Stimulated activated naive CD8-positive, alpha-beta T cell treated with anti-CD3 and anti-CD28 coated beads, Interleukin-15, amount 100 ng/mL, for 72 hours (primary cell): ENCODE measurements at regions not wholly inside any gene's neighbourhood (a gene's known extent, or its start where the extent isn't known, plus 50 kb on each side); places are given as distances from the start of the nearest gene placed in this dataset.
A peak's percentile ranks its signal among the peaks of the same experiment; 100 is the strongest.

ENCODE experiments used
- ATAC-seq: fragments of 150-1000 bp; cut with Tn5 transposase; 2 replicates; pipeline ENCODE4 v1.10.0; 2021; ENCODE audit warnings: mild to moderate bottlenecking, moderate library complexity
- DNase-seq, 2 donors: peaks; one replicate each; pipeline ENCODE4 v3.0.0; 2021 to 2022
- H3K27ac Mint-ChIP-seq, 2 donors: one replicate each; pipeline ENCODE4 v1.8.0; 2022; ENCODE audit warnings: mild to moderate bottlenecking in 2 of 2, mixed read lengths in 2 of 2, moderate library complexity in 2 of 2
- H3K27me3 Mint-ChIP-seq: one replicate; pipeline ENCODE4 v1.8.0; 2022; ENCODE audit warnings: mixed read lengths
- H3K4me1 Mint-ChIP-seq: one replicate; pipeline ENCODE4 v1.8.0; 2022; ENCODE audit warnings: mild to moderate bottlenecking, mixed read lengths
- H3K4me3 Mint-ChIP-seq, 2 donors: one replicate each; pipeline ENCODE4 v1.8.0; 2022; ENCODE audit warnings: mild to moderate bottlenecking in 2 of 2, mixed read lengths in 2 of 2, moderate library complexity in 1 of 2
- H3K9me3 Mint-ChIP-seq, 2 donors: one replicate each; pipeline ENCODE4 v1.8.0; 2022; ENCODE audit warnings: mixed read lengths in 2 of 2

GRCh38 chr4:18231726-18232125, 210.2 kb upstream of the LCORL start:
- no peak for ATAC-seq
- DNase-seq, result no peak
- Mint-ChIP-seq H3K9me3 (peaks cover 12 to 18% of the 10 kb centered on the region in 2 donors), H3K27me3 (peaks cover 13% of the 10 kb centered on the region), H3K27ac (no peak overlapping the region), H3K4me1 (no peaks in the 10 kb centered on the region), H3K4me3 (no peak overlapping the region)

GRCh38 chr4:18227880-18228279, 206.3 kb upstream of the LCORL start:
- peaks cover 12 to 18% of the 10 kb centered on the region in 2 donors for H3K9me3 Mint-ChIP-seq
- no peak for ATAC-seq
- H3K4me1 Mint-ChIP-seq, result no peaks in the 10 kb centered on the region
- peaks cover 18% of the 10 kb centered on the region for H3K27me3 Mint-ChIP-seq
- no peak for DNase-seq
- no peak overlapping the region for H3K27ac Mint-ChIP-seq
- H3K4me3 Mint-ChIP-seq, result no peak overlapping the region

- Mint-ChIP-seq H3K4me3 (no peak overlapping the region), H3K9me3 (peaks cover 8 to 21% of the 10 kb centered on the region in 2 donors), H3K4me1 (no peaks in the 10 kb centered on the region), H3K27me3 (peaks cover 17% of the 10 kb centered on the region), H3K27ac (no peak overlapping the region)
- no peak for DNase-seq
- no peak for ATAC-seq
These were observed 193.0 kb upstream of the LCORL start for GRCh38 chr4:18214411-18215055.

- H3K4me3 Mint-ChIP-seq, result no peak overlapping the region
- no peak for DNase-seq
- no peak for ATAC-seq
These were observed 192.1 kb upstream of the LCORL start for GRCh38 chr4:18213576-18214198.

DNA sequence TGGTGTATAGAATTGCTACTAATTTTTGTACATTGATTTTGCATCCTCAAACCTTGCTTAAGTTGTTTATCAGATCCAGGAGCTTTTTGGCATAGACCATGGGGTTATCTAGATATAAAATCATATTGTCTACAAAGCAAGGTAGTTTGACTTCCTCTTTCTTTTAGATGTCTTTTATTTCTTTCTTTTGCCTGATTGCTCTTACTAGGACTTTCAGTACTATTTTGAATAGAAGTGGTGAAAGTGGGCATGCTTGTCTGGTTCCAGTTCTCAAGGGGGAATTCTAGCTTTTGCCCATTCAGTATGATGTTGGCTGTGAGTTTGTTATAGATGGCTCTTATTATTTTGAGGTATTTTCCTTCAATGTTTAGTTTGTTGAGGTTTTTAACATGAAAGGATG, 187.9 kb upstream of the LCORL start:
- peaks cover 8 to 17% of the 10 kb centered on the region in 2 donors for H3K9me3 Mint-ChIP-seq
- no peak overlapping the region for H3K27ac Mint-ChIP-seq
- no peak for ATAC-seq
- H3K4me1 Mint-ChIP-seq, result no peaks in the 10 kb centered on the region
- DNase-seq, result no peak
- H3K27me3 Mint-ChIP-seq, result peaks cover 21% of the 10 kb centered on the region
- no peak overlapping the region for H3K4me3 Mint-ChIP-seq

More at GRCh38 chr4:18213576-18214198, 192.1 kb upstream of the LCORL start:
- Mint-ChIP-seq H3K27me3 (peaks cover 21% of the 10 kb centered on the region), H3K9me3 (peaks cover 8 to 17% of the 10 kb centered on the region in 2 donors), H3K4me1 (no peaks in the 10 kb centered on the region), H3K27ac (no peak overlapping the region)

DNA sequence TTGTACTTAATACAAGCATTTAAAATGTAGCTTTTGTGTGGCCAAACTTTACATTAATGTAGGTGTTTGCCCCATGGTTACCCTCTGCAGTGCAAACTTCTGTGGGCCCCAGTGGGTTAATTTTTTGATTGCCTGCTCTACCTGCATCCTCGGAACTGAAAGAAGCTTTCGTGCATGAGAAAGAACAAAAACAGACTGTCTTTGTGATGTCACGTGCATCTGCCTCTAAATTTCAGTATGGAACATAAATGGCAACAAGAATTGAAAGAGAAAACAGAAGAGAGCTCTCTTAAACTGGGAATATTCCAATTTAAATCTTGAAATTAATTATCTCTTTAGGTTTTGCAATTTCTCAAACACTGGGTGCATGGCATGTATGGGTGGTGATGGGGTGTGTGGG, 182.4 kb upstream of the LCORL start:
- no peak for DNase-seq
- H3K4me3 Mint-ChIP-seq, result no peak overlapping the region
- no peak for ATAC-seq
- no peak overlapping the region for H3K27ac Mint-ChIP-seq
- H3K27me3 Mint-ChIP-seq, result peaks cover 15% of the 10 kb centered on the region
- H3K9me3 Mint-ChIP-seq, result no peaks in the 10 kb centered on the region
- no peaks in the 10 kb centered on the region for H3K4me1 Mint-ChIP-seq

GRCh38 chr4:18202486-18202885, 180.9 kb upstream of the LCORL start:
- no peak for DNase-seq
- Mint-ChIP-seq H3K4me1 (no peaks in the 10 kb centered on the region), H3K27me3 (peaks cover 17% of the 10 kb centered on the region), H3K9me3 (no peaks in the 10 kb centered on the region), H3K4me3 (no peak overlapping the region), H3K27ac (no peak overlapping the region)
- ATAC-seq, result no peak

GRCh38 chr4:18201885-18202284, 180.3 kb upstream of the LCORL start:
- H3K27me3 Mint-ChIP-seq, result peaks cover 17% of the 10 kb centered on the region
- ATAC-seq (no peak), DNase-seq (no peak)
- H3K9me3 Mint-ChIP-seq, result no peaks in the 10 kb centered on the region
- no peaks in the 10 kb centered on the region for H3K4me1 Mint-ChIP-seq
- H3K4me3 Mint-ChIP-seq, result no peak overlapping the region
- H3K27ac Mint-ChIP-seq, result no peak overlapping the region

- Mint-ChIP-seq H3K9me3 (no peaks in the 10 kb centered on the region), H3K27me3 (peaks cover 17% of the 10 kb centered on the region), H3K4me3 (no peak overlapping the region), H3K4me1 (no peaks in the 10 kb centered on the region), H3K27ac (no peak overlapping the region)
- no peak for ATAC-seq
- no peak for DNase-seq
These were observed 177.1 kb upstream of the LCORL start for GRCh38 chr4:18198653-18199052.

- Mint-ChIP-seq H3K27ac (peak overlapping the region in 1 of 2 donors; percentile 62), H3K4me3 (no peak overlapping the region), H3K27me3 (peaks cover 17% of the 10 kb centered on the region), H3K4me1 (no peaks in the 10 kb centered on the region), H3K9me3 (no peaks in the 10 kb centered on the region)
- DNase-seq (no peak), ATAC-seq (no peak)
These were observed 175.9 kb upstream of the LCORL start for GRCh38 chr4:18197467-18197866.

GRCh38 chr4:18194278-18194677, 172.7 kb upstream of the LCORL start:
- no peak overlapping the region for H3K27ac Mint-ChIP-seq
- no peaks in the 10 kb centered on the region for H3K4me1 Mint-ChIP-seq
- H3K27me3 Mint-ChIP-seq, result peaks cover 5% of the 10 kb centered on the region
- DNase-seq (no peak), ATAC-seq (no peak)
- no peaks in the 10 kb centered on the region for H3K9me3 Mint-ChIP-seq
- H3K4me3 Mint-ChIP-seq, result no peak overlapping the region

DNA sequence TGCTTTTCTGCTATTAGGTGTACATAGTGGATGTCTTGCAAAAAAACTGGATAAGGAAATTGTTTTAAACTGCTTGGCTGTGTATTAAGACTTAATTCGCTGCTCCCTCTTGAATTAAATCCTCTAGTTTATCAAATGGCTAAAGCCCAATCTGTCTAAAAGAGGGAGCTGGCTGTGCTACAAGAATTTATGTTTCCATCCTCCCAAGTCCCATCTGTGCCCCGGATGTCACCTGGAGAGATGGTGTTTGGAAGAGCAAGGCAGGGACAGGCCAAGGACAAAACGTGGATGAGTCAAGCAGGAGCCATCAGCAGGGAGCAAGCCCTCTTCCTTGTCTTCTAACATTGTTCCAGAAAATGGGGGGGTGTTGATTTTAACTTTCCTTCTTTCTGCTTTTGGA, 171.3 kb upstream of the LCORL start:
- Mint-ChIP-seq H3K4me1 (no peaks in the 10 kb centered on the region), H3K9me3 (no peaks in the 10 kb centered on the region), H3K27me3 (no peaks in the 10 kb centered on the region), H3K27ac (no peak overlapping the region), H3K4me3 (no peak overlapping the region)
- DNase-seq (no peak), ATAC-seq (no peak)

DNA sequence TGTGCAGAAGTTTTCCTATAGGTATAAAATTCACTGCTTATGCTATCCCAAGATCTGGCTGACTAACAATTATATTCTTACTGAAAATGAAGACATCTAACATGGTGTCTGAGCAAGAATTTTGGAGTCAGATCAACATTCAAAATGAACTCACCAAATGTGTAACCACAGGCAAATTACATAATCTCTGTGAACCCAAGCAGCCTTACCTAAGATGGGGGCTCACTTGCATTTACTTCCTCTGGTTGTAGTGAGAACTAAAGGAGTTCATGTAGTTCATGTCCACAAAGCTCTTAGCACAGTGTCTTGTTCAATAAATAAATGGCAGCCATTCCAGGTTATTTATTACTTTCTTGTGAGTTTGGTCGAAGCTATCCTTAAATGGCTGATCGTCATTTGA, 163.9 kb upstream of the LCORL start:
- H3K27me3 Mint-ChIP-seq, result peaks cover 9% of the 10 kb centered on the region
- H3K4me3 Mint-ChIP-seq, result no peak overlapping the region
- H3K4me1 Mint-ChIP-seq, result no peaks in the 10 kb centered on the region
- DNase-seq (no peak), ATAC-seq (no peak)
- no peaks in the 10 kb centered on the region for H3K9me3 Mint-ChIP-seq
- H3K27ac Mint-ChIP-seq, result no peak overlapping the region

GRCh38 chr4:18180892-18181291, 159.3 kb upstream of the LCORL start:
- Mint-ChIP-seq H3K4me1 (no peaks in the 10 kb centered on the region), H3K9me3 (no peaks in the 10 kb centered on the region), H3K27ac (no peak overlapping the region), H3K4me3 (no peak overlapping the region), H3K27me3 (peaks cover 9% of the 10 kb centered on the region)
- ATAC-seq (no peak), DNase-seq (no peak)

GRCh38 chr4:18180122-18180521, 158.6 kb upstream of the LCORL start:
- H3K4me3 Mint-ChIP-seq, result no peak overlapping the region
- H3K4me1 Mint-ChIP-seq, result no peaks in the 10 kb centered on the region
- DNase-seq, result no peak
- H3K27ac Mint-ChIP-seq, result no peak overlapping the region
- ATAC-seq, result no peak
- no peaks in the 10 kb centered on the region for H3K9me3 Mint-ChIP-seq
- peaks cover 9% of the 10 kb centered on the region for H3K27me3 Mint-ChIP-seq

DNA sequence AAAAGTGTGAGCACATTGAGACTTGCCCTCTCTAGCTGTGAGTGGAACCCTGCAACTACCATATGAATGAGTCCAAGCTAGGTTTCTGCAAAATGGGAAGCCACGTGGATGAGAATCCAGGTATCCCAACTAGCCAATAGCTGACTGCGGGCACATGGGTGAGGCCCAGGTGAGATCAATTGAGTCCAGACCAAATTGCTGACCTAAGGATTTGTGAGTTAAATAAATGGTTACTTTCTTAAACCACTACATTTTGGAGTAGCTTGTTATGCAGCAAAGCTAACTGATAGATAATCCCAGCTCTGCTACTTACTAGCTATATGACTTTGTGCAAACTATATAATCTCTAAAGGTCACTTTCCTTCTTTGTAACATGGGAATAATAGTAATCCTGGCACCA, 150.3 kb upstream of the LCORL start:
- H3K4me3 Mint-ChIP-seq, result no peak overlapping the region
- H3K27me3 Mint-ChIP-seq, result peaks cover 14% of the 10 kb centered on the region
- no peak for DNase-seq
- H3K27ac Mint-ChIP-seq, result no peak overlapping the region
- no peak for ATAC-seq
- H3K4me1 Mint-ChIP-seq, result no peaks in the 10 kb centered on the region
- no peaks in the 10 kb centered on the region for H3K9me3 Mint-ChIP-seq

- no peak overlapping the region for H3K27ac Mint-ChIP-seq
- peaks cover 26% of the 10 kb centered on the region for H3K27me3 Mint-ChIP-seq
- DNase-seq (no peak), ATAC-seq (no peak)
- no peak overlapping the region for H3K4me3 Mint-ChIP-seq
- H3K9me3 Mint-ChIP-seq, result no peaks in the 10 kb centered on the region
- H3K4me1 Mint-ChIP-seq, result no peaks in the 10 kb centered on the region
These were observed 146.3 kb upstream of the LCORL start for GRCh38 chr4:18167831-18168230.
